MM.1S (cell line): ENCODE measurements at regions not wholly inside any gene's neighbourhood (a gene's known extent, or its start where the extent isn't known, plus 50 kb on each side); places are given as distances from the start of the nearest gene placed in this dataset.

Source experiments
- DNase-seq: peaks from one replicate; pipeline ENCODE4 v3.0.0-alpha.2; 2015
- H2AFZ ChIP-seq: fragments of 300-600 bp; sonication (generic); 2 replicates; pipeline ENCODE4 v1.6.0; 2016; ENCODE audit warnings: antibody characterized with exemption, low read length
- H3F3A ChIP-seq: fragments of 300-600 bp; sonication (generic); 2 replicates; pipeline ENCODE4 v1.6.1; 2016; ENCODE audit warnings: mild to moderate bottlenecking, antibody characterized with exemption, low read length, moderate library complexity, mixed read lengths; ENCODE audit not compliant: insufficient read depth
- H3K27ac ChIP-seq: fragments of 300-600 bp; sonication (generic); 2 replicates; pipeline ENCODE4 v1.5.1; 2016; ENCODE audit warnings: mild to moderate bottlenecking, low read length
- H3K27me3 ChIP-seq: fragments of 300-600 bp; sonication (generic); replicated peaks from 2 replicates; pipeline ENCODE4 v1.6.0; 2016; ENCODE audit warnings: low read length; ENCODE audit not compliant: insufficient read depth
- H3K36me3 ChIP-seq: fragments of 300-600 bp; sonication (generic); replicated peaks from 2 replicates; pipeline ENCODE4 v1.6.1; 2016; ENCODE audit warnings: mild to moderate bottlenecking, low read length, mixed read lengths; ENCODE audit not compliant: insufficient read depth
- H3K4me1 ChIP-seq: fragments of 300-600 bp; sonication (generic); 2 replicates; pipeline ENCODE4 v1.6.1; 2016; ENCODE audit warnings: low read length, mixed read lengths
- H3K4me2 ChIP-seq: fragments of 300-600 bp; sonication (generic); 2 replicates; pipeline ENCODE4 v1.6.0; 2016; ENCODE audit warnings: low read depth, low read length
- H3K4me3 ChIP-seq: fragments of 300-600 bp; sonication (generic); 2 replicates; pipeline ENCODE4 v1.5.1; 2016; ENCODE audit warnings: low read length, mixed read lengths
- H3K79me2 ChIP-seq: fragments of 300-600 bp; sonication (generic); 2 replicates; pipeline ENCODE4 v1.6.1; 2016; ENCODE audit warnings: mixed run types, low read length, mixed read lengths
- H3K9ac ChIP-seq: fragments of 300-600 bp; sonication (generic); 2 replicates; pipeline ENCODE4 v1.6.1; 2016; ENCODE audit warnings: low read length, mixed read lengths
- H3K9me2 ChIP-seq: fragments of 300-600 bp; sonication (generic); replicated peaks from 2 replicates; pipeline ENCODE4 v1.6.1; 2016; ENCODE audit warnings: mild to moderate bottlenecking, low read length, mixed read lengths; ENCODE audit not compliant: insufficient read depth
- H3K9me3 ChIP-seq: fragments of 300-600 bp; sonication (generic); replicated peaks from 2 replicates; pipeline ENCODE4 v1.6.1; 2016; ENCODE audit warnings: mild to moderate bottlenecking, low read length, mixed read lengths; ENCODE audit not compliant: insufficient read depth
- H4K20me1 ChIP-seq: fragments of 300-600 bp; sonication (generic); 2 replicates; pipeline ENCODE4 v1.6.1; 2016; ENCODE audit warnings: mild to moderate bottlenecking, low read length, moderate library complexity, mixed read lengths; ENCODE audit not compliant: insufficient read depth
- EZH2 ChIP-seq: fragments of 300-600 bp; sonication (generic); optimal IDR thresholded peaks from 2 replicates; pipeline ENCODE3; 2017; ENCODE audit warnings: low read depth, mild to moderate bottlenecking, antibody characterized with exemption, low read length, mixed read lengths
- EZH2phosphoT487 ChIP-seq: fragments of 300-600 bp; sonication (generic); IDR thresholded peaks from 2 replicates; pipeline ENCODE4 v1.6.1; 2018; ENCODE audit warnings: antibody characterized with exemption, low read length
- TF ChIP-seq, protein P1 (sequence below): fragments of 300-600 bp; sonication (generic); IDR thresholded peaks from 2 replicates; pipeline ENCODE4 v1.5.1; 2016; ENCODE audit warnings: antibody characterized with exemption, low read length, mixed read lengths

GRCh38 chr9:135014311-135015010 lies 73.0 kb upstream of the OLFM1 start:
- no peak for DNase-seq
- H3K4me3 ChIP-seq, result no peak overlapping the region

DNA sequence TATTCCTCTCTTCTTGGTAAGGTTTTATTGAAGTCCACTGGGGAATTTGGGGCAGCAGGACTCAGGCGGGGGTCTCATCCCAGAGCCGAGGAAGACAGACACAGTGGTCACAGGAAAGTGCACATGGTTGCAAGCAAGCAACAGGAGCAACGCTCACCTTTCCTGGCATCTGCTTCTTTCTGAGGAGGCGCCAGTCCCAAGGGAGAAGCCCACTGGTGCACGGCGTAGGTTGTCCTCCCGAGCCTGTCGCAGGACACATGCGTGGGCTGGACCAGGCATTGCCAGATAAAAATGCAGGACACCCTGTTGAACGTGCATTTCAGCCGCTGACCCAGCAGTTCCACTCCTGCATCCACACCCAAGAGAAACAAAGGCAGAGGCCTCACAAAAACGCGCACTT lies 72.4 kb upstream of the OLFM1 start:
- no peak overlapping the region for H3K4me2 ChIP-seq
- H3K36me3 ChIP-seq, result no peaks in the 10 kb centered on the region
- H3K27me3 ChIP-seq, result peaks cover 88% of the 10 kb centered on the region

More at GRCh38 chr9:135014311-135015010, 73.0 kb upstream of the OLFM1 start:
- TF ChIP-seq, protein P1, sequence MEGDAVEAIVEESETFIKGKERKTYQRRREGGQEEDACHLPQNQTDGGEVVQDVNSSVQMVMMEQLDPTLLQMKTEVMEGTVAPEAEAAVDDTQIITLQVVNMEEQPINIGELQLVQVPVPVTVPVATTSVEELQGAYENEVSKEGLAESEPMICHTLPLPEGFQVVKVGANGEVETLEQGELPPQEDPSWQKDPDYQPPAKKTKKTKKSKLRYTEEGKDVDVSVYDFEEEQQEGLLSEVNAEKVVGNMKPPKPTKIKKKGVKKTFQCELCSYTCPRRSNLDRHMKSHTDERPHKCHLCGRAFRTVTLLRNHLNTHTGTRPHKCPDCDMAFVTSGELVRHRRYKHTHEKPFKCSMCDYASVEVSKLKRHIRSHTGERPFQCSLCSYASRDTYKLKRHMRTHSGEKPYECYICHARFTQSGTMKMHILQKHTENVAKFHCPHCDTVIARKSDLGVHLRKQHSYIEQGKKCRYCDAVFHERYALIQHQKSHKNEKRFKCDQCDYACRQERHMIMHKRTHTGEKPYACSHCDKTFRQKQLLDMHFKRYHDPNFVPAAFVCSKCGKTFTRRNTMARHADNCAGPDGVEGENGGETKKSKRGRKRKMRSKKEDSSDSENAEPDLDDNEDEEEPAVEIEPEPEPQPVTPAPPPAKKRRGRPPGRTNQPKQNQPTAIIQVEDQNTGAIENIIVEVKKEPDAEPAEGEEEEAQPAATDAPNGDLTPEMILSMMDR, result no peak
- no peak for TF ChIP-seq EZH2
- no peaks in the 10 kb centered on the region for H3K4me1 ChIP-seq
- no peaks in the 10 kb centered on the region for H3K9me2 ChIP-seq
- no peaks in the 10 kb centered on the region for H3K79me2 ChIP-seq
- H3K9me3 ChIP-seq, result no peaks in the 10 kb centered on the region
- H3K4me2 ChIP-seq, result no peak overlapping the region
- no peaks in the 10 kb centered on the region for H3F3A ChIP-seq
- no peaks in the 10 kb centered on the region for H4K20me1 ChIP-seq
- H2AFZ ChIP-seq, result no peak overlapping the region
- no peak overlapping the region for H3K9ac ChIP-seq
- no peak overlapping the region for H3K27ac ChIP-seq
- H3K27me3 ChIP-seq, result peaks cover 88% of the 10 kb centered on the region
- H3K36me3 ChIP-seq, result no peaks in the 10 kb centered on the region

DNA sequence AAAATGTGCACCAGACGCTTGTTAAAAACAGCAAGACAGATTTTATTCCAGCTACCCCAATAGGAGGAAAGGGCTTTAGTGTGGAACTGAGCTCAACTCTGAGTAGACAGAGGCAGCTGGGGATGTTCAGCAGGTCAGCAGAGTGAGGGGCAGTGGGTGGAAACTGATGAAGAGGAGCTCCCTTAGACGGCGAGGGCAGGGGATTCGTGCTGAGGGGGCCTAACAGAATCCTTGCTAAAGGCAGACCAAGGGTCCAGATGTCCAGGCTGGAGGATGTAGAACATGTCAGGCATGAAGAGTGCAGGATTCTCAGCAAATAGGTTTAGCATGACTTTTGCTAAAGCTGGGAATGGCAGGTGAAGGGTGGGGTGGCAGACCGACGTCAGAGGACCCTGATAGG lies 71.9 kb upstream of the OLFM1 start:
- Histone ChIP-seq H3F3A (no peaks in the 10 kb centered on the region), H3K9me3 (no peaks in the 10 kb centered on the region), H3K4me2 (no peak overlapping the region), H3K27me3 (peaks cover 88% of the 10 kb centered on the region), H3K9ac (no peak overlapping the region), H3K4me1 (no peaks in the 10 kb centered on the region), H2AFZ (no peak overlapping the region), H3K9me2 (no peaks in the 10 kb centered on the region), H3K27ac (no peak overlapping the region), H3K36me3 (no peaks in the 10 kb centered on the region), H3K79me2 (no peaks in the 10 kb centered on the region), H4K20me1 (no peaks in the 10 kb centered on the region), H3K4me3 (no peak overlapping the region)
- no peak for DNase-seq
- TF ChIP-seq, protein P1, result no peak
- TF ChIP-seq EZH2 (no peak), EZH2phosphoT487 (no peak)

More for the DNA sequence above, 72.4 kb upstream of the OLFM1 start:
- no peak for DNase-seq
- H3K9ac ChIP-seq, result no peak overlapping the region
- no peak overlapping the region for H3K27ac ChIP-seq
- H3K4me3 ChIP-seq, result no peak overlapping the region
- H4K20me1 ChIP-seq, result no peaks in the 10 kb centered on the region
- no peaks in the 10 kb centered on the region for H3K79me2 ChIP-seq
- H3K9me2 ChIP-seq, result no peaks in the 10 kb centered on the region
- no peaks in the 10 kb centered on the region for H3K4me1 ChIP-seq
- no peak overlapping the region for H2AFZ ChIP-seq
- H3K9me3 ChIP-seq, result no peaks in the 10 kb centered on the region
- H3F3A ChIP-seq, result no peaks in the 10 kb centered on the region
- no peak for TF ChIP-seq EZH2

DNA sequence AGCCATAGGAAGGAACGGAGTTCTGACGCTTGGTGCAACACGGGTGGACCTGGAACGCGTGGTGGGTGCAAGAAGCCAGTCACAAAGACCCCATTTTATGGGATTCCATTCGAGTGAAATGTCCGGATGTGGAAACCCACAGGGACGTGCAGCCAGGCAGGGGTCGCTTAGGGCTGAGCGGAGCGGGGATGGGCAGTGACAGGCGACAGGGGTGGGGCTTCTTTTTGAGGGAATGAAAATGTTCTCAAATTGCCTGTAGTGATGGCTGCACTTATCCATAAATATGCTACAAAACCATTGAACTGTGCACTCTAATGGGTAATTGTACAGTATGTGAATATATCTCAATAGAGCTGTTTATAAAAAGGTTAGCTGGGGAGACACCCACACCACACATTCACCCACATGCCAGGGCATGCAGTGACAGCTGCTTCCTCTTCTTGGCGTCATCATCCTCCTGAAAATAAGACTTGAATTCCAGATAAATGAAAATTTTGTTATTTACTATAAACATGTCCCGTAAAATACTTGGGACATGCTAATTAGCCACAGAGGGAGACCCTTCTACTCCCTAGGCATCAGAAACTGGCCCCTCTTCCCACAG lies 71.3 kb upstream of the OLFM1 start:
- H3K9me2 ChIP-seq, result no peaks in the 10 kb centered on the region
- no peak overlapping the region for H3K4me2 ChIP-seq
- no peaks in the 10 kb centered on the region for H3K4me1 ChIP-seq
- H3K27ac ChIP-seq, result no peak overlapping the region
- H3K9me3 ChIP-seq, result no peaks in the 10 kb centered on the region
- no peak overlapping the region for H3K9ac ChIP-seq
- DNase-seq, result no peak
- H4K20me1 ChIP-seq, result no peaks in the 10 kb centered on the region
- H2AFZ ChIP-seq, result no peak overlapping the region
- H3K4me3 ChIP-seq, result no peak overlapping the region
- no peaks in the 10 kb centered on the region for H3K79me2 ChIP-seq
- H3K27me3 ChIP-seq, result peaks cover 88% of the 10 kb centered on the region
- H3F3A ChIP-seq, result no peaks in the 10 kb centered on the region
- H3K36me3 ChIP-seq, result no peaks in the 10 kb centered on the region
- no peak for TF ChIP-seq EZH2phosphoT487
- TF ChIP-seq, protein P1, result no peak
